ENCODE measurements at regions not wholly inside any gene's neighbourhood (a gene's known extent, or its start where the extent isn't known, plus 50 kb on each side); places are given as distances from the start of the nearest gene placed in this dataset.

DNA sequence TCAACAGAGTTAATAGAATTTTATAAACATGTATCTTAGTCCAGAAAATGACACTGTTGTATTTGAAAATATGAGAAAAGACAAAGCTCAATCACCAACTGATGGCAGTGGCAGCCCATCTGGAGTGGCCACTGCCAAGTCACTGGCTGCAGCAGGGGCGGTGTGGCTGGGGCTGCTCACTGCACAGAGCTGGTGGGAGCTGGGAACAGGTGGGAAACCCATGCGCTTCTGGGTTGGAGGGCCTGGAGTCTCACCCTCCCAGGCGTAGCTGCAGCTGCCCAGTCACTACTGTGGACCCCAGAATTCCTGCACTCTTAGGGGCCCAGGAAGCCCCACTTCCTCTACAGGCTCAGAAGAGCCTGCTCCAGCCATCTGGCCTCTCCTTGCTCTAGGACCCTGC is 251.8 kb upstream of the NDST4 start:
- TF ChIP-seq, protein P1, sequence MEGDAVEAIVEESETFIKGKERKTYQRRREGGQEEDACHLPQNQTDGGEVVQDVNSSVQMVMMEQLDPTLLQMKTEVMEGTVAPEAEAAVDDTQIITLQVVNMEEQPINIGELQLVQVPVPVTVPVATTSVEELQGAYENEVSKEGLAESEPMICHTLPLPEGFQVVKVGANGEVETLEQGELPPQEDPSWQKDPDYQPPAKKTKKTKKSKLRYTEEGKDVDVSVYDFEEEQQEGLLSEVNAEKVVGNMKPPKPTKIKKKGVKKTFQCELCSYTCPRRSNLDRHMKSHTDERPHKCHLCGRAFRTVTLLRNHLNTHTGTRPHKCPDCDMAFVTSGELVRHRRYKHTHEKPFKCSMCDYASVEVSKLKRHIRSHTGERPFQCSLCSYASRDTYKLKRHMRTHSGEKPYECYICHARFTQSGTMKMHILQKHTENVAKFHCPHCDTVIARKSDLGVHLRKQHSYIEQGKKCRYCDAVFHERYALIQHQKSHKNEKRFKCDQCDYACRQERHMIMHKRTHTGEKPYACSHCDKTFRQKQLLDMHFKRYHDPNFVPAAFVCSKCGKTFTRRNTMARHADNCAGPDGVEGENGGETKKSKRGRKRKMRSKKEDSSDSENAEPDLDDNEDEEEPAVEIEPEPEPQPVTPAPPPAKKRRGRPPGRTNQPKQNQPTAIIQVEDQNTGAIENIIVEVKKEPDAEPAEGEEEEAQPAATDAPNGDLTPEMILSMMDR (IDR thresholded peaks at IDR 0.05; ENCODE audit: poor library complexity) = no peak
- TF ChIP-seq EZH2 (IDR thresholded peaks at IDR 0.05; ENCODE audit: borderline replicate concordance) = no peak

Data from hepatocyte (in vitro differentiated cells).